SK-N-MC (cell line): ENCODE measurements at regions not wholly inside any gene's neighbourhood (a gene's known extent, or its start where the extent isn't known, plus 50 kb on each side); places are given as distances from the start of the nearest gene placed in this dataset.

Experiments
- EZH2 ChIP-seq: fragments of 200-600 bp; sonication (generic); IDR thresholded peaks from one replicate; pipeline ENCODE4 v1.6.1; 2017; ENCODE audit warnings: antibody characterized with exemption
- FOXP2 ChIP-seq: optimal IDR thresholded peaks from 2 replicates; pipeline ENCODE3; 2011; ENCODE audit warnings: mild to moderate bottlenecking, moderate library complexity; ENCODE audit not compliant: insufficient read depth; ENCODE audit errors: extremely low read length, control extremely low read depth
- POLR2AphosphoS5 ChIP-seq: IDR thresholded peaks from 2 replicates; pipeline ENCODE4 v1.6.1; 2012; ENCODE audit warnings: mild to moderate bottlenecking, low read depth, low read length, borderline replicate concordance

- TF ChIP-seq POLR2AphosphoS5 (no peak), EZH2 (no peak), FOXP2 (no peak)
Measured at GRCh38 chr17:77496401-77496801, 355.6 kb downstream of the SEC14L1 start.
